ENCODE measurements at regions not wholly inside any gene's neighbourhood (a gene's known extent, or its start where the extent isn't known, plus 50 kb on each side); places are given as distances from the start of the nearest gene placed in this dataset.

GRCh38 chr1:239771550-239771949, 320.1 kb upstream of the FMN2 start:
- DNase-seq (ENCODE audit: low read depth), result no peak
- TF ChIP-seq, protein P1, sequence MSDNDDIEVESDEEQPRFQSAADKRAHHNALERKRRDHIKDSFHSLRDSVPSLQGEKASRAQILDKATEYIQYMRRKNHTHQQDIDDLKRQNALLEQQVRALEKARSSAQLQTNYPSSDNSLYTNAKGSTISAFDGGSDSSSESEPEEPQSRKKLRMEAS (IDR thresholded peaks at IDR 0.05; ENCODE audit: low read depth, low read length), result no peak
- TF ChIP-seq MYC (IDR thresholded peaks at IDR 0.05; ENCODE audit: low read depth, low read length), result no peak
- TF ChIP-seq POLR2A (IDR thresholded peaks at IDR 0.05; ENCODE audit: extremely low read depth, insufficient read length), result no peak
- TF ChIP-seq CTCF (IDR thresholded peaks at IDR 0.05; ENCODE audit: low read depth, low read length), result no peak
- H3K4me3 ChIP-seq (ENCODE audit: low read depth, low read length), result no peak overlapping the region

DNA sequence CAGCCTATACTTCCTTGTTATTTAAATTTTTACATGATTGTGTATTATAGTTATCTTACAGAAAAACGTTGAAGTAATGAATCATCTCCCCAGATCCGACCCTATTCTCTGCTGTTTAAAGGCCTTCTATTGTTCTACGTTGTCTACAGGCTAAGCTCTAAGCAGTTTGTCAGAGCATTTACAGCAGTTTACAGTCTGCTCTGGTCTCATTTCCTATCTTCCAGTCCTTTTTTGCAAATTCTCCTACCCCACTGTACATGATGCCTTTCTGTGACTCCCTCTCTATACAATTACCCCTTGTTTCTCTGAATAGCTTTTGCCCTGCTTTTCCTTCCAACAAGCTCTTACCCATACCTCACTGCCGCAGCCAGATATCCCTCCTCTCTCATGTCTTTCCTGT, 319.2 kb upstream of the FMN2 start:
- TF ChIP-seq MYC (IDR thresholded peaks at IDR 0.05; ENCODE audit: low read depth, low read length) (no peak), CTCF (IDR thresholded peaks at IDR 0.05; ENCODE audit: low read depth, low read length) (no peak), POLR2A (IDR thresholded peaks at IDR 0.05; ENCODE audit: extremely low read depth, insufficient read length) (no peak)
- TF ChIP-seq, protein P1 (IDR thresholded peaks at IDR 0.05; ENCODE audit: low read depth, low read length), result no peak
- no peak overlapping the region for H3K4me3 ChIP-seq (ENCODE audit: low read depth, low read length)
- no peak for DNase-seq (ENCODE audit: low read depth)

- TF ChIP-seq, protein P1 (IDR thresholded peaks at IDR 0.05; ENCODE audit: low read depth, low read length), result no peak
- TF ChIP-seq POLR2A (IDR thresholded peaks at IDR 0.05; ENCODE audit: extremely low read depth, insufficient read length) (no peak), CTCF (IDR thresholded peaks at IDR 0.05; ENCODE audit: low read depth, low read length) (no peak), MYC (IDR thresholded peaks at IDR 0.05; ENCODE audit: low read depth, low read length) (no peak)
- H3K4me3 ChIP-seq (ENCODE audit: low read depth, low read length), result no peak overlapping the region
- DNase-seq (ENCODE audit: low read depth), result no peak
Observed at GRCh38 chr1:239775466-239775865, 316.2 kb upstream of the FMN2 start.

GRCh38 chr1:239778208-239778813, 313.4 kb upstream of the FMN2 start:
- no peak for DNase-seq (ENCODE audit: low read depth)
- no peak for TF ChIP-seq CTCF (IDR thresholded peaks at IDR 0.05; ENCODE audit: low read depth, low read length)
- TF ChIP-seq MYC (IDR thresholded peaks at IDR 0.05; ENCODE audit: low read depth, low read length), result no peak
- TF ChIP-seq, protein P1 (IDR thresholded peaks at IDR 0.05; ENCODE audit: low read depth, low read length), result no peak
- TF ChIP-seq POLR2A (IDR thresholded peaks at IDR 0.05; ENCODE audit: extremely low read depth, insufficient read length), result no peak
- H3K4me3 ChIP-seq (ENCODE audit: low read depth, low read length), result no peak overlapping the region

DNA sequence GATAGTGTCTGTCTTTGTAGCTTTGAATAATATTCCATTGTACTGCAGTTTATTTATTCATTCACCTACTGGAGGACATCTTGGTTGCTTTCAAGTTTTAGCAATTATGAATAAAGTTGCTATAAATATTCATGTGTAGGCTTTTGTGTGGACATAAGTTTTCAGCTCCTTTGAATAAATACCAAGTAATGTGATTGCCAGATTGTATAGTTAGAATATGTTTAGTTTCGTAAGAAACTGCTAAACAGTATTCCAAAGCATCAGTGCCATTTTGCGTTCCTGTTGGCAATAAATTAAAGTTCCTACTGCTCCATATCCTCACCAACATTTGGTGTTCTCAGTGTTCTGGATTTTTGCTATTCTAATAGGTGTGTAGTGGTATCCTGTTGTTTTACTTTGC, 311.7 kb upstream of the FMN2 start:
- H3K4me3 ChIP-seq (ENCODE audit: low read depth, low read length), result no peak overlapping the region
- no peak for DNase-seq (ENCODE audit: low read depth)
- TF ChIP-seq MYC (IDR thresholded peaks at IDR 0.05; ENCODE audit: low read depth, low read length), result no peak
- TF ChIP-seq, protein P1 (IDR thresholded peaks at IDR 0.05; ENCODE audit: low read depth, low read length), result no peak

DNA sequence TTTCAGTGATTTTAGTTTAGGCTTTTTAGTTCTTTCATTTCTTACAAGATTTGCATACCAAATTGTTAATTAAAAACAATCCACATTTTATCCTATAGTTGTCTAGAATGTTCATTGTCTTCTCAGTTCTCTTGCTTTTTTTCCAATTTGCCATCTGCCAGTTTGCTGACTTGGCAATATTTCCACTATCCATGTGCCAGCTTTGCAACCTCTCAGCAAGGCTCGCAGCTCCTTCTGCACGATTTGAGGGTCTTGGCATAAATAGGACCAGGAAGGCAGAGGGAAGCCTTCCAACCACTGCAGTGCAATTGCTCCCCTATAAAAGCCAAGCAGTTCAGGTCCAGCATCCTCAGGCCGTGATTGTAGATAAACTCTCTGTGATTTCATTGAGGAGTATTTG, 306.8 kb upstream of the FMN2 start:
- DNase-seq (ENCODE audit: low read depth), result no peak
- TF ChIP-seq POLR2A (IDR thresholded peaks at IDR 0.05; ENCODE audit: extremely low read depth, insufficient read length), result no peak
- no peak for TF ChIP-seq MYC (IDR thresholded peaks at IDR 0.05; ENCODE audit: low read depth, low read length)
- TF ChIP-seq, protein P1 (IDR thresholded peaks at IDR 0.05; ENCODE audit: low read depth, low read length), result no peak
- TF ChIP-seq CTCF (IDR thresholded peaks at IDR 0.05; ENCODE audit: low read depth, low read length), result no peak
- H3K4me3 ChIP-seq (ENCODE audit: low read depth, low read length), result no peak overlapping the region
